ENCODE measurements at regions not wholly inside any gene's neighbourhood (a gene's known extent, or its start where the extent isn't known, plus 50 kb on each side); places are given as distances from the start of the nearest gene placed in this dataset.
"Not testable (repeated sequence)": the region's sequence is repeated elsewhere in the genome, so short reads cannot be mapped to it uniquely, and the experiment has no call there.

DNA sequence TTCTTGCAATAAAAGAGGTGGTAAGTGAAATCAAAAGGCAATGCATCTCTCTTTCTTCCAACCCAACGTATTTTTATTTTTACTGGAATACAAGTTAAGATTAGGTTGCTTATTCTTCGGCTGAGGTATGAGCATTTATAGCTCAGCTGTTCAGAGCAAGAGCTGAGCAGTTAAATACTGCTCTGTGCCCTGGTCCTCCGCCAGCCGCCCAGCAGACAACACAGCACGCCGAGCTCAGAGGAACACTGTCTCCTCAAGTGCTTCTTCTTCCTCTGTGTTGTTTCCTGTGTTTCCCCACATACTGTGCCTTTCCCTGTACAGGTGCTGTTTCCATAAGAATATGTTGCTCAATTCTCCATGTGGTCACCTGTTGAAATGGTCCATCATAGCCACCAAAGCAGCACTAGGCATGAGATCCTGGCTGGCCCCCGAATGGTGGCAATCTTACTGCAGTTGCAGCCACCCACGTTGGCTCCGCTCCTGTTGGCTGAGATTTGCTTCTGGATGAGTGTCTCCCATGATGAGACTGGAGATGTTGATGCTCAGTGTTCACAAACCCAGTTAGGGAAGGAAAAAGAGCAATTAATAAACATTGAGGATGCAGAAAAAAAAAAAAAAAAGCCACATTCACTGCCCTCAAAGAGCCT lies 515.3 kb downstream of the GRIN2A start:
- no peak overlapping the region for H3K23ac ChIP-seq (ENCODE audit: low read length)
- no peak overlapping the region for H2BK12ac ChIP-seq (ENCODE audit: low read length)
- no peak overlapping the region for H3K14ac ChIP-seq (ENCODE audit: low read length)
- no peaks in the 10 kb centered on the region for H3K9me3 ChIP-seq (ENCODE audit: insufficient read depth, low read depth, low read length)
- H2AK5ac ChIP-seq (ENCODE audit: low read length), result no peak overlapping the region
- H3K27ac ChIP-seq (ENCODE audit: low read depth, low read length), result no peak overlapping the region
- H3K4ac ChIP-seq (ENCODE audit: low read depth, low read length), result no peak overlapping the region
- H3K18ac ChIP-seq (ENCODE audit: low read length), result no peak overlapping the region
- no peaks in the 10 kb centered on the region for H3K36me3 ChIP-seq (ENCODE audit: control insufficient read depth in 1 of 2, insufficient read depth in 2 of 2, low read length in 2 of 2)
- peaks cover 0 to 2% of the 10 kb centered on the region in 2 experiments for H3K4me1 ChIP-seq (ENCODE audit: control insufficient read depth in 1 of 2, insufficient read depth in 2 of 2, low read length in 2 of 2)
- no peak overlapping the region for H4K12ac ChIP-seq (ENCODE audit: low read depth, low read length)
- H3K79me1 ChIP-seq (ENCODE audit: low read length), result no peaks in the 10 kb centered on the region
- no peak overlapping the region for H2BK120ac ChIP-seq (ENCODE audit: insufficient read depth, low read length, poor library complexity)
- no peak overlapping the region for H2AFZ ChIP-seq (ENCODE audit: insufficient read depth, low read length, poor library complexity)
- no peak overlapping the region for H3K4me3 ChIP-seq (ENCODE audit: low read depth, low read length)
- H3K9ac ChIP-seq (ENCODE audit: low read length), result no peak overlapping the region
- no peaks in the 10 kb centered on the region for H3K79me2 ChIP-seq (ENCODE audit: control insufficient read depth, insufficient read depth, low read length, poor library complexity)
- no peaks in the 10 kb centered on the region for H3K27me3 ChIP-seq (ENCODE audit: insufficient read depth, low read length)
- H4K8ac ChIP-seq (ENCODE audit: low read depth, low read length), result no peak overlapping the region
- WGBS (ENCODE audit: extremely low coverage, insufficient coverage, insufficient read length), result no CpG with 5 or more reads among the region's 9 CpGs
- H3K4me2 ChIP-seq (ENCODE audit: low read length), result no peak overlapping the region
- no peak overlapping the region for H2BK5ac ChIP-seq (ENCODE audit: low read depth, low read length, poor library complexity)
- no peak for DNase-seq
- H4K91ac ChIP-seq (ENCODE audit: low read depth, low read length), result no peak overlapping the region

GRCh38 chr16:9670033-9670432 lies 512.2 kb downstream of the GRIN2A start:
- H3K23ac ChIP-seq (ENCODE audit: low read length), result no peak overlapping the region
- no CpG with 5 or more reads among the region's 5 CpGs for WGBS (ENCODE audit: extremely low coverage, insufficient coverage, insufficient read length)
- H2AFZ ChIP-seq (ENCODE audit: insufficient read depth, low read length, poor library complexity), result no peak overlapping the region
- no peaks in the 10 kb centered on the region for H3K9me3 ChIP-seq (ENCODE audit: insufficient read depth, low read depth, low read length)
- H3K36me3 ChIP-seq (ENCODE audit: control insufficient read depth in 1 of 2, insufficient read depth in 2 of 2, low read length in 2 of 2), result no peaks in the 10 kb centered on the region
- no peak overlapping the region for H4K12ac ChIP-seq (ENCODE audit: low read depth, low read length)
- H3K14ac ChIP-seq (ENCODE audit: low read length), result no peak overlapping the region
- H3K4me1 ChIP-seq (ENCODE audit: control insufficient read depth in 1 of 2, insufficient read depth in 2 of 2, low read length in 2 of 2), result peaks cover 0 to 2% of the 10 kb centered on the region in 2 experiments
- H2BK5ac ChIP-seq (ENCODE audit: low read depth, low read length, poor library complexity), result no peak overlapping the region
- H3K4ac ChIP-seq (ENCODE audit: low read depth, low read length), result no peak overlapping the region
- no peak for DNase-seq
- H3K4me3 ChIP-seq (ENCODE audit: low read depth, low read length), result no peak overlapping the region
- no peak overlapping the region for H3K9ac ChIP-seq (ENCODE audit: low read length)
- no peak overlapping the region for H4K91ac ChIP-seq (ENCODE audit: low read depth, low read length)
- H3K27ac ChIP-seq (ENCODE audit: low read depth, low read length), result no peak overlapping the region
- no peak overlapping the region for H2AK5ac ChIP-seq (ENCODE audit: low read length)
- no peak overlapping the region for H3K4me2 ChIP-seq (ENCODE audit: low read length)
- H3K18ac ChIP-seq (ENCODE audit: low read length), result no peak overlapping the region
- no peak overlapping the region for H2BK120ac ChIP-seq (ENCODE audit: insufficient read depth, low read length, poor library complexity)
- no peak overlapping the region for H2BK12ac ChIP-seq (ENCODE audit: low read length)
- H4K8ac ChIP-seq (ENCODE audit: low read depth, low read length), result no peak overlapping the region
- H3K79me1 ChIP-seq (ENCODE audit: low read length), result no peaks in the 10 kb centered on the region
- no peaks in the 10 kb centered on the region for H3K79me2 ChIP-seq (ENCODE audit: control insufficient read depth, insufficient read depth, low read length, poor library complexity)
- no peaks in the 10 kb centered on the region for H3K27me3 ChIP-seq (ENCODE audit: insufficient read depth, low read length)

DNA sequence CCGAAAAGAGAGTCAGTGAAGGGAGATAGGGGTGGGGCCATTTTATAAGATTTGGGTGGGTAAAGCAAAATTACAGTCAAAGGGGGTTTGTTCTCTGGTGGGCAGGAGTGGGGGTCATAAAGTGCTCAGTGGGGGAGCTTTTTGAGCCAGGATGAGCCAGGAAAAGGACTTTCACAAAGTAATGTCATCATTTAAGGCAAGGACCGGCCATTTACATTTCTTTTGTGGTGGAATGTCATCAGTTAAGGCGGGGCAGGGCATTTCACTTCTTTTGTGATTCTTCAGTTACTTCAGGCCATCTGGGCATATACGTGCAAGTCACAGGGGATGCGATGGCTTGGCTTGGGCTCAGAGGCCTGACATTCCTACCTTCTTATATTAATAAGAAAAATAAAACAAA lies 511.6 kb downstream of the GRIN2A start:
- not testable (repeated sequence) for H2BK5ac ChIP-seq (ENCODE audit: low read depth, low read length, poor library complexity); H2AK5ac ChIP-seq (ENCODE audit: low read length); H3K4ac ChIP-seq (ENCODE audit: low read depth, low read length); H3K27ac ChIP-seq (ENCODE audit: low read depth, low read length); H3K9ac ChIP-seq (ENCODE audit: low read length); H4K8ac ChIP-seq (ENCODE audit: low read depth, low read length); H3K79me2 ChIP-seq (ENCODE audit: control insufficient read depth, insufficient read depth, low read length, poor library complexity); H4K12ac ChIP-seq (ENCODE audit: low read depth, low read length); H3K36me3 ChIP-seq (ENCODE audit: control insufficient read depth in 1 of 2, insufficient read depth in 2 of 2, low read length in 2 of 2); DNase-seq; H3K4me3 ChIP-seq (ENCODE audit: low read depth, low read length); H3K18ac ChIP-seq (ENCODE audit: low read length); H3K9me3 ChIP-seq (ENCODE audit: insufficient read depth, low read depth, low read length); H3K23ac ChIP-seq (ENCODE audit: low read length); H3K27me3 ChIP-seq (ENCODE audit: insufficient read depth, low read length); H2BK120ac ChIP-seq (ENCODE audit: insufficient read depth, low read length, poor library complexity); H2BK12ac ChIP-seq (ENCODE audit: low read length); H2AFZ ChIP-seq (ENCODE audit: insufficient read depth, low read length, poor library complexity); H4K91ac ChIP-seq (ENCODE audit: low read depth, low read length); H3K4me2 ChIP-seq (ENCODE audit: low read length); H3K79me1 ChIP-seq (ENCODE audit: low read length); H3K4me1 ChIP-seq (ENCODE audit: control insufficient read depth in 1 of 2, insufficient read depth in 2 of 2, low read length in 2 of 2); H3K14ac ChIP-seq (ENCODE audit: low read length)
- no CpG with 5 or more reads among the region's 5 CpGs for WGBS (ENCODE audit: extremely low coverage, insufficient coverage, insufficient read length)

DNA sequence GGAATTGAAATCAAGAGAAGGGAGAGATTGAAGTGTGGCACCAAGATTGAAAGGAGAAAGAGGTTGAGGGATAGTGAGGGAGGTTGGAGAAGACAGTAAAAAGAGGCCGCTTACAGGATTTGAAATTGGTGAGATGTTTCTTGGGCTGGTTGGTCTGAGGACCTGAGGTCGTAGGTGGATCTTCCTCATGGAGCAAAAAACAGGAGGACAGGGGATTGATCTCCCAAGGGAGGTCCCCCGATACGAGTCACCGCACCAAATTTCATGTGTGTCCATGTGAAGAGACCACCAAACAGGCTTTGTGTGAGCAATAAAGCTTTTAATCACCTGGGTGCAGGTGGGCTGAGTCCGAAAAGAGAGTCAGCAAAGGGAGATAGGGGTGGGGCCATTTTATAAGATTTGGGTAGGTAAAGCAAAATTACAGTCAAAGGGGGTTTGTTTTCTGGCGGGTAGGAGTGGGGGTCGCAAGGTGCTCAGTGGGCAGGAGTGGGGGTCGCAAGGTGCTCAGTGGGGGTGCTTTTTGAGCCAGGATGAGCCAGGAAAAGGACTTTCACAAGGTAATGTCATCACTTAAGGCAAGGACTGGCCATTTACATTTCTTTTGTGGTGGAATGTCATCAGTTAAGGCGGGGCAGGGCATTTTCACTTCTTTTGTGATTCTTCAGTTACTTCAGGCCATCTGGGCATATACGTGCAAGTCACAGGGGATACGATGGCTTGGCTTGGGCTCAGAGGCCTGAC lies 505.5 kb downstream of the GRIN2A start:
- not testable (repeated sequence) for DNase-seq; H2BK12ac ChIP-seq (ENCODE audit: low read length); H3K23ac ChIP-seq (ENCODE audit: low read length); H3K4me3 ChIP-seq (ENCODE audit: low read depth, low read length); H3K27me3 ChIP-seq (ENCODE audit: insufficient read depth, low read length); H3K9me3 ChIP-seq (ENCODE audit: insufficient read depth, low read depth, low read length); H2AFZ ChIP-seq (ENCODE audit: insufficient read depth, low read length, poor library complexity); H3K79me1 ChIP-seq (ENCODE audit: low read length); H4K12ac ChIP-seq (ENCODE audit: low read depth, low read length); H4K8ac ChIP-seq (ENCODE audit: low read depth, low read length); H3K18ac ChIP-seq (ENCODE audit: low read length); H2BK120ac ChIP-seq (ENCODE audit: insufficient read depth, low read length, poor library complexity); H3K9ac ChIP-seq (ENCODE audit: low read length); H2BK5ac ChIP-seq (ENCODE audit: low read depth, low read length, poor library complexity); H2AK5ac ChIP-seq (ENCODE audit: low read length); H3K36me3 ChIP-seq (ENCODE audit: control insufficient read depth in 1 of 2, insufficient read depth in 2 of 2, low read length in 2 of 2); H3K79me2 ChIP-seq (ENCODE audit: control insufficient read depth, insufficient read depth, low read length, poor library complexity); H4K91ac ChIP-seq (ENCODE audit: low read depth, low read length); H3K27ac ChIP-seq (ENCODE audit: low read depth, low read length); H3K4ac ChIP-seq (ENCODE audit: low read depth, low read length); H3K4me2 ChIP-seq (ENCODE audit: low read length); H3K4me1 ChIP-seq (ENCODE audit: control insufficient read depth in 1 of 2, insufficient read depth in 2 of 2, low read length in 2 of 2); H3K14ac ChIP-seq (ENCODE audit: low read length)
- WGBS (ENCODE audit: extremely low coverage, insufficient coverage, insufficient read length), result no CpG with 5 or more reads among the region's 12 CpGs
